ENCODE measurements at regions not wholly inside any gene's neighbourhood (a gene's known extent, or its start where the extent isn't known, plus 50 kb on each side); places are given as distances from the start of the nearest gene placed in this dataset.
"Not testable (repeated sequence)": the region's sequence is repeated elsewhere in the genome, so short reads cannot be mapped to it uniquely, and the experiment has no call there.

DNA sequence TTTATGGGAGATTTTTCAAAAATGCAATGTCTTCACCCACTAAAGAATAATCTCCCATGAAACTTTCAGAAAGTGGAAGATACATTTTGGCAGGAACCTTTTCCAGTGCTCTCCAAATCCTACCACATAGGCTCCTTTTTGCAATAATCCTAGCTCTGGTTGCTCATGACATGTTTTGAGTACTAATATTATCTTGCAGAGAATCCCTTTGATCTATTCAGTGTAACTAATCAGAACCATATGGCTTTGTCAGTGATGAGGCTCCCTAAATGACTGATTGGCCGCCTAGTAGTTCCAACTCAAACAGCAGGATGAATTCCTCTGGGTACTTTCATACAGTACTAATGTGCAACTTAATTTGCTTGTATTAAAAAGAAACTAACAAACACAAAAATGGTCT, 544.0 kb upstream of the FAM98A start:
- no peaks in the 10 kb centered on the region for H3K4me1 ChIP-seq (ENCODE audit: control insufficient read depth in 1 of 2, insufficient read depth in 2 of 2, low read length in 2 of 2)
- Mint-ChIP-seq H3K4me3 (no peak overlapping the region), H3K27ac (no peak overlapping the region), H3K9me3 (peaks cover 3 to 24% (median 16%) of the 10 kb centered on the region in 7 donors), H3K27me3 (ENCODE audit: low read depth in 3 of 3) (no peaks in the 10 kb centered on the region), H3K4me1 (no peaks in the 10 kb centered on the region), H3K36me3 (no peaks in the 10 kb centered on the region)
- TF ChIP-seq, protein P1, sequence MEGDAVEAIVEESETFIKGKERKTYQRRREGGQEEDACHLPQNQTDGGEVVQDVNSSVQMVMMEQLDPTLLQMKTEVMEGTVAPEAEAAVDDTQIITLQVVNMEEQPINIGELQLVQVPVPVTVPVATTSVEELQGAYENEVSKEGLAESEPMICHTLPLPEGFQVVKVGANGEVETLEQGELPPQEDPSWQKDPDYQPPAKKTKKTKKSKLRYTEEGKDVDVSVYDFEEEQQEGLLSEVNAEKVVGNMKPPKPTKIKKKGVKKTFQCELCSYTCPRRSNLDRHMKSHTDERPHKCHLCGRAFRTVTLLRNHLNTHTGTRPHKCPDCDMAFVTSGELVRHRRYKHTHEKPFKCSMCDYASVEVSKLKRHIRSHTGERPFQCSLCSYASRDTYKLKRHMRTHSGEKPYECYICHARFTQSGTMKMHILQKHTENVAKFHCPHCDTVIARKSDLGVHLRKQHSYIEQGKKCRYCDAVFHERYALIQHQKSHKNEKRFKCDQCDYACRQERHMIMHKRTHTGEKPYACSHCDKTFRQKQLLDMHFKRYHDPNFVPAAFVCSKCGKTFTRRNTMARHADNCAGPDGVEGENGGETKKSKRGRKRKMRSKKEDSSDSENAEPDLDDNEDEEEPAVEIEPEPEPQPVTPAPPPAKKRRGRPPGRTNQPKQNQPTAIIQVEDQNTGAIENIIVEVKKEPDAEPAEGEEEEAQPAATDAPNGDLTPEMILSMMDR (IDR thresholded peaks at IDR 0.05) = no peak
- no peaks in the 10 kb centered on the region for H3K79me2 ChIP-seq (ENCODE audit: insufficient read depth, low read length)
- no peak for DNase-seq
- WGBS (ENCODE audit: insufficient coverage) = 40% methylated on average over 1 of the region's 1 CpG
- H3K27ac ChIP-seq (ENCODE audit: low read depth in 1 of 2, low read length in 2 of 2) = no peak overlapping the region
- intact Hi-C loops (cut with micrococcal nuclease) = no loop called here
- no peak overlapping the region for H3K4me3 ChIP-seq (replicated peaks in 1 of 3; ENCODE audit: low read depth in 2 of 3, low read length in 3 of 3)
- no peaks in the 10 kb centered on the region for H3K36me3 ChIP-seq (replicated peaks in 1 of 2; ENCODE audit: control insufficient read depth in 1 of 2, insufficient read depth in 2 of 2, low read length in 2 of 2)
- H3K9me3 ChIP-seq (replicated peaks in 1 of 2; ENCODE audit: control insufficient read depth in 1 of 2, insufficient read depth in 1 of 2, low read length in 2 of 2) = peaks cover 16 to 24% of the 10 kb centered on the region in 2 donors
- no peak overlapping the region for H3K9ac ChIP-seq (ENCODE audit: insufficient read depth, low read length, poor library complexity, severe bottlenecking)
- no peaks in the 10 kb centered on the region for H4K20me1 ChIP-seq (ENCODE audit: insufficient read depth, low read length)
- no peaks in the 10 kb centered on the region for H3K27me3 ChIP-seq (ENCODE audit: control insufficient read depth in 2 of 2, insufficient read depth in 2 of 2, low read length in 2 of 2)
- no peak overlapping the region for H2AFZ ChIP-seq (ENCODE audit: insufficient read depth, low read depth, low read length, poor library complexity, severe bottlenecking)
- no peak overlapping the region for H3K4me2 ChIP-seq (replicated peaks; ENCODE audit: extremely low read depth, low read length, poor library complexity, severe bottlenecking)

DNA sequence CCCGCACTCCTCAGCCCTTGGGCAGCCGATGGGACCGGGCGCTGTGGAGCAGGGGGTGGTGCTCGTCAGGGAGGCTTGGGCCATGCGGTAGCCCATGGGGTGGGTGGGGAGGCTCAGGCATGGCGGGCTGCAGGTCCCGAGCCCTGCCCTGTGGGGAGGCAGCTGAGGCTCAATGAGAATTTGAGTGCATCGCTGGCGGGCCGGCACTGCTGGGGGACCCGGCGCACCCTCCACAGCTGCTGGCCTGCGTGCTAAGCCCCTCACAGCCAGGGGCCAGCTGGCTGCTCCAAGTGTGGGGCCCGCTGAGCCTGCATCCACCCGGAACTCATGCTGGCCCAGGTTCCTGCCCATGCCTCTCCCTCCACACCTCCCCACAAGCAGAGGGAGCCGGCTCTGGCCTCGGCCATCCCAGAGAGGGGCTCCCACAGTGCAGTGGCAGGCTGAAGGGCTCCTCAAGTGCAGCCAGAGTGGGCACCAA, 543.5 kb upstream of the FAM98A start:
- H3K9ac ChIP-seq (ENCODE audit: insufficient read depth, low read length, poor library complexity, severe bottlenecking); intact Hi-C loops (cut with micrococcal nuclease); H3K27ac ChIP-seq (ENCODE audit: low read depth in 1 of 2, low read length in 2 of 2); H3K4me3 ChIP-seq (replicated peaks in 1 of 3; ENCODE audit: low read depth in 2 of 3, low read length in 3 of 3); H3K36me3 Mint-ChIP-seq; H3K4me1 ChIP-seq (ENCODE audit: control insufficient read depth in 1 of 2, insufficient read depth in 2 of 2, low read length in 2 of 2); H3K27me3 ChIP-seq (ENCODE audit: control insufficient read depth in 2 of 2, insufficient read depth in 2 of 2, low read length in 2 of 2); H3K79me2 ChIP-seq (ENCODE audit: insufficient read depth, low read length); H3K4me2 ChIP-seq (replicated peaks; ENCODE audit: extremely low read depth, low read length, poor library complexity, severe bottlenecking); H4K20me1 ChIP-seq (ENCODE audit: insufficient read depth, low read length); H2AFZ ChIP-seq (ENCODE audit: insufficient read depth, low read depth, low read length, poor library complexity, severe bottlenecking); H3K4me3 Mint-ChIP-seq; DNase-seq; H3K27ac Mint-ChIP-seq; H3K27me3 Mint-ChIP-seq (ENCODE audit: low read depth in 3 of 3); H3K36me3 ChIP-seq (replicated peaks in 1 of 2; ENCODE audit: control insufficient read depth in 1 of 2, insufficient read depth in 2 of 2, low read length in 2 of 2); H3K4me1 Mint-ChIP-seq: not testable (repeated sequence)
- peaks cover 0 to 18% (median 11%) of the 10 kb centered on the region in 7 donors for H3K9me3 Mint-ChIP-seq
- WGBS (ENCODE audit: insufficient coverage) = 98% methylated on average over 16 of the region's 18 CpGs
- H3K9me3 ChIP-seq (replicated peaks in 1 of 2; ENCODE audit: control insufficient read depth in 1 of 2, insufficient read depth in 1 of 2, low read length in 2 of 2) = peaks cover 11 to 18% of the 10 kb centered on the region in 2 donors

DNA sequence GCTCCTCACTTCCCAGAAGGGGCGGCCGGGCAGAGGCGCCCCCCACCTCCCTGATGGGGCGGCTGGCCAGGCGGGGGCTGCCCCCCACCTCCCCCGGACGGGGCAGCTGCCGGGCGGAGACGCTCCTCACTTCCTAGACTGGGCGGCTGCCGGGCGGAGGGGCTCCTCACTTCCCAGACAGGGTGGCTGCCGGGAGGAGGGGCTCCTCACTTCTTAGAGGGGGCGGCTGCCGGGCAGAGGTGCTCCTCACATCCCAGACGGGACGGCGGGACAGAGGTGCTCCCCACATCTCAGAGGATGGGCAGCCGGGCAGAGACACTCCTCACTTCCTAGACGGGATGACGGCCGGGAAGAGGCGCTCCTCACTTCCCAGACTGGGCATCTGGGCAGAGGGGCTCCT, 534.0 kb upstream of the FAM98A start:
- H4K20me1 ChIP-seq (ENCODE audit: insufficient read depth, low read length); H3K27me3 ChIP-seq (ENCODE audit: control insufficient read depth in 2 of 2, insufficient read depth in 2 of 2, low read length in 2 of 2); H3K4me2 ChIP-seq (replicated peaks; ENCODE audit: extremely low read depth, low read length, poor library complexity, severe bottlenecking); H3K27ac ChIP-seq (ENCODE audit: low read depth in 1 of 2, low read length in 2 of 2); H3K4me1 Mint-ChIP-seq; H3K27ac Mint-ChIP-seq; H3K4me3 Mint-ChIP-seq; intact Hi-C loops (cut with micrococcal nuclease); H3K27me3 Mint-ChIP-seq (ENCODE audit: low read depth in 3 of 3); DNase-seq; H3K36me3 Mint-ChIP-seq; H2AFZ ChIP-seq (ENCODE audit: insufficient read depth, low read depth, low read length, poor library complexity, severe bottlenecking); H3K9me3 ChIP-seq (replicated peaks in 1 of 2; ENCODE audit: control insufficient read depth in 1 of 2, insufficient read depth in 1 of 2, low read length in 2 of 2); H3K9ac ChIP-seq (ENCODE audit: insufficient read depth, low read length, poor library complexity, severe bottlenecking); H3K79me2 ChIP-seq (ENCODE audit: insufficient read depth, low read length); H3K36me3 ChIP-seq (replicated peaks in 1 of 2; ENCODE audit: control insufficient read depth in 1 of 2, insufficient read depth in 2 of 2, low read length in 2 of 2); H3K4me3 ChIP-seq (replicated peaks in 1 of 3; ENCODE audit: low read depth in 2 of 3, low read length in 3 of 3); H3K4me1 ChIP-seq (ENCODE audit: control insufficient read depth in 1 of 2, insufficient read depth in 2 of 2, low read length in 2 of 2): not testable (repeated sequence)
- 95% methylated on average over 17 of the region's 24 CpGs for WGBS (ENCODE audit: insufficient coverage)
- H3K9me3 Mint-ChIP-seq = peaks cover 5 to 17% (median 7%) of the 10 kb centered on the region in 7 donors

All from CD14-positive monocyte (primary cell).